ENCODE measurements at regions not wholly inside any gene's neighbourhood (a gene's known extent, or its start where the extent isn't known, plus 50 kb on each side); places are given as distances from the start of the nearest gene placed in this dataset.
"Not testable (repeated sequence)": the region's sequence is repeated elsewhere in the genome, so short reads cannot be mapped to it uniquely, and the experiment has no call there.

GRCh38 chr3:6492306-6492705 is 368.6 kb upstream of the GRM7 start:
- no peaks in the 10 kb centered on the region for H3K36me3 ChIP-seq
- TF ChIP-seq CTCF (IDR thresholded peaks at IDR 0.05): no peak
- ATAC-seq: no peak
- H3K9me3 ChIP-seq: peaks cover 0 to 5% of the 10 kb centered on the region in 2 donors
- no peaks in the 10 kb centered on the region for H3K4me1 ChIP-seq
- DNase-seq: no peak
- H3K27ac ChIP-seq: no peak overlapping the region
- no peaks in the 10 kb centered on the region for H3K27me3 ChIP-seq
- intact Hi-C loops (cut with DNase I): no loop called here
- H3K4me3 ChIP-seq: no peak overlapping the region

- H3K4me1 ChIP-seq; ATAC-seq; H3K27ac ChIP-seq; H3K27me3 ChIP-seq; H3K36me3 ChIP-seq; intact Hi-C loops (cut with DNase I); DNase-seq; H3K4me3 ChIP-seq: not testable (repeated sequence)
- H3K9me3 ChIP-seq: peaks cover 0 to 19% of the 10 kb centered on the region in 2 donors
These were observed 362.0 kb upstream of the GRM7 start for GRCh38 chr3:6498944-6499343.

GRCh38 chr3:6504347-6504746 is 356.6 kb upstream of the GRM7 start:
- no peak overlapping the region for H3K4me3 ChIP-seq
- no peaks in the 10 kb centered on the region for H3K36me3 ChIP-seq
- H3K27me3 ChIP-seq: no peaks in the 10 kb centered on the region
- no peak for ATAC-seq
- H3K9me3 ChIP-seq: peaks cover 0 to 20% of the 10 kb centered on the region in 2 donors
- intact Hi-C loops (cut with DNase I): no loop called here
- no peaks in the 10 kb centered on the region for H3K4me1 ChIP-seq
- DNase-seq: no peak
- H3K27ac ChIP-seq: no peak overlapping the region
- no peak for TF ChIP-seq CTCF (IDR thresholded peaks at IDR 0.05)

- ATAC-seq (no peak), DNase-seq (no peak)
- intact Hi-C loops (cut with DNase I): no loop called here
- H3K4me1 ChIP-seq: no peaks in the 10 kb centered on the region
- no peak overlapping the region for H3K27ac ChIP-seq
- no peaks in the 10 kb centered on the region for H3K27me3 ChIP-seq
- no peak for TF ChIP-seq CTCF (IDR thresholded peaks at IDR 0.05)
- no peak overlapping the region for H3K4me3 ChIP-seq
- H3K9me3 ChIP-seq: peaks cover 0 to 19% of the 10 kb centered on the region in 2 donors
- no peaks in the 10 kb centered on the region for H3K36me3 ChIP-seq
These were observed 356.1 kb upstream of the GRM7 start for GRCh38 chr3:6504834-6505233.

- no peak for TF ChIP-seq CTCF (IDR thresholded peaks at IDR 0.05)
- H3K4me3 ChIP-seq: no peak overlapping the region
- no peaks in the 10 kb centered on the region for H3K27me3 ChIP-seq
- ATAC-seq (no peak), DNase-seq (no peak)
- intact Hi-C loops (cut with DNase I): no loop called here
- no peak overlapping the region for H3K27ac ChIP-seq
- H3K36me3 ChIP-seq: no peaks in the 10 kb centered on the region
- H3K4me1 ChIP-seq: no peaks in the 10 kb centered on the region
- peaks cover 0 to 16% of the 10 kb centered on the region in 2 donors for H3K9me3 ChIP-seq
These were observed 352.5 kb upstream of the GRM7 start for GRCh38 chr3:6508410-6508759.

- H3K4me1 ChIP-seq: no peaks in the 10 kb centered on the region
- DNase-seq: no peak
- H3K27me3 ChIP-seq: no peaks in the 10 kb centered on the region
- no peak overlapping the region for H3K4me3 ChIP-seq
- intact Hi-C loops (cut with DNase I): no loop called here
- no peak for ATAC-seq
- H3K9me3 ChIP-seq: peaks cover 0 to 12% of the 10 kb centered on the region in 2 donors
- no peak overlapping the region for H3K27ac ChIP-seq
- TF ChIP-seq CTCF (IDR thresholded peaks at IDR 0.05): no peak
- no peaks in the 10 kb centered on the region for H3K36me3 ChIP-seq
These were observed 351.3 kb upstream of the GRM7 start for GRCh38 chr3:6509576-6509975.
